GM18873 (cell line): ENCODE measurements at regions not wholly inside any gene's neighbourhood (a gene's known extent, or its start where the extent isn't known, plus 50 kb on each side); places are given as distances from the start of the nearest gene placed in this dataset.

ENCODE experiments used
- ATAC-seq: cut with Tn5 transposase; IDR thresholded peaks from one replicate; pipeline ENCODE4 v1.9.1; 2021; ENCODE audit warnings: mild to moderate bottlenecking, moderate library complexity, moderate number of reproducible peaks; ENCODE audit not compliant: unreplicated experiment, low FRiP score

GRCh38 chr2:126771501-126772195 lies 115.7 kb downstream of the GYPC start:
- no peak for ATAC-seq

- no peak for ATAC-seq
These were observed 118.3 kb downstream of the GYPC start for GRCh38 chr2:126774290-126774689.

GRCh38 chr2:126774761-126775160 lies 118.8 kb downstream of the GYPC start:
- no peak for ATAC-seq

- no peak for ATAC-seq
These were observed 119.5 kb downstream of the GYPC start for GRCh38 chr2:126775300-126775985.

GRCh38 chr2:126776255-126776654 lies 120.3 kb downstream of the GYPC start:
- ATAC-seq, result peak; percentile 6

- ATAC-seq, result peak; percentile 72
These were observed 121.0 kb downstream of the GYPC start for GRCh38 chr2:126776692-126777619.

GRCh38 chr2:126777620-126777978 lies 121.1 kb upstream of the TEX51 start:
- peak; percentile 13 for ATAC-seq

- no peak for ATAC-seq
These were observed 119.9 kb upstream of the TEX51 start for GRCh38 chr2:126778561-126779501.

- ATAC-seq, result no peak
These were observed 117.5 kb upstream of the TEX51 start for GRCh38 chr2:126781206-126781605.

GRCh38 chr2:126781806-126782205 lies 116.9 kb upstream of the TEX51 start:
- no peak for ATAC-seq

GRCh38 chr2:126782648-126783047 lies 116.0 kb upstream of the TEX51 start:
- no peak for ATAC-seq

- ATAC-seq, result no peak
These were observed 115.3 kb upstream of the TEX51 start for GRCh38 chr2:126783341-126783740.

- ATAC-seq, result no peak
These were observed 114.6 kb upstream of the TEX51 start for GRCh38 chr2:126784045-126784444.

GRCh38 chr2:126784621-126785020 lies 114.1 kb upstream of the TEX51 start:
- ATAC-seq, result no peak

GRCh38 chr2:126785236-126785635 lies 113.5 kb upstream of the TEX51 start:
- ATAC-seq, result no peak

GRCh38 chr2:126785862-126786261 lies 112.8 kb upstream of the TEX51 start:
- no peak for ATAC-seq

GRCh38 chr2:126786765-126787164 lies 111.9 kb upstream of the TEX51 start:
- ATAC-seq, result no peak

GRCh38 chr2:126787289-126787688 lies 111.4 kb upstream of the TEX51 start:
- ATAC-seq, result no peak

- ATAC-seq, result no peak
These were observed 110.6 kb upstream of the TEX51 start for GRCh38 chr2:126788113-126788512.

- no peak for ATAC-seq
These were observed 110.0 kb upstream of the TEX51 start for GRCh38 chr2:126788652-126789051.
